WI38 (cell line): ENCODE measurements at regions not wholly inside any gene's neighbourhood (a gene's known extent, or its start where the extent isn't known, plus 50 kb on each side); places are given as distances from the start of the nearest gene placed in this dataset.

ENCODE experiments used
- H3K4me3 ChIP-seq: 2 replicates; pipeline ENCODE4 v1.5.1; 2011; ENCODE audit warnings: low read depth, mild to moderate bottlenecking, control low read depth, low read length
- TF ChIP-seq, protein P1 (sequence below): IDR thresholded peaks from 2 replicates; pipeline ENCODE4 v1.5.1; 2012; ENCODE audit warnings: low read depth, mild to moderate bottlenecking, control low read depth, low read length

GRCh38 chr6:139490482-139490881, 116.0 kb upstream of the CITED2 start:
- TF ChIP-seq, protein P1, sequence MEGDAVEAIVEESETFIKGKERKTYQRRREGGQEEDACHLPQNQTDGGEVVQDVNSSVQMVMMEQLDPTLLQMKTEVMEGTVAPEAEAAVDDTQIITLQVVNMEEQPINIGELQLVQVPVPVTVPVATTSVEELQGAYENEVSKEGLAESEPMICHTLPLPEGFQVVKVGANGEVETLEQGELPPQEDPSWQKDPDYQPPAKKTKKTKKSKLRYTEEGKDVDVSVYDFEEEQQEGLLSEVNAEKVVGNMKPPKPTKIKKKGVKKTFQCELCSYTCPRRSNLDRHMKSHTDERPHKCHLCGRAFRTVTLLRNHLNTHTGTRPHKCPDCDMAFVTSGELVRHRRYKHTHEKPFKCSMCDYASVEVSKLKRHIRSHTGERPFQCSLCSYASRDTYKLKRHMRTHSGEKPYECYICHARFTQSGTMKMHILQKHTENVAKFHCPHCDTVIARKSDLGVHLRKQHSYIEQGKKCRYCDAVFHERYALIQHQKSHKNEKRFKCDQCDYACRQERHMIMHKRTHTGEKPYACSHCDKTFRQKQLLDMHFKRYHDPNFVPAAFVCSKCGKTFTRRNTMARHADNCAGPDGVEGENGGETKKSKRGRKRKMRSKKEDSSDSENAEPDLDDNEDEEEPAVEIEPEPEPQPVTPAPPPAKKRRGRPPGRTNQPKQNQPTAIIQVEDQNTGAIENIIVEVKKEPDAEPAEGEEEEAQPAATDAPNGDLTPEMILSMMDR, result no peak
- H3K4me3 ChIP-seq, result no peak overlapping the region

- TF ChIP-seq, protein P1, result no peak
- H3K4me3 ChIP-seq, result no peak overlapping the region
Measured at GRCh38 chr6:139486476-139486799, 112.0 kb upstream of the CITED2 start.

- TF ChIP-seq, protein P1, result no peak
- no peak overlapping the region for H3K4me3 ChIP-seq
Measured at GRCh38 chr6:139485742-139486475, 111.5 kb upstream of the CITED2 start.

GRCh38 chr6:139485185-139485584, 110.7 kb upstream of the CITED2 start:
- TF ChIP-seq, protein P1, result no peak
- no peak overlapping the region for H3K4me3 ChIP-seq

DNA sequence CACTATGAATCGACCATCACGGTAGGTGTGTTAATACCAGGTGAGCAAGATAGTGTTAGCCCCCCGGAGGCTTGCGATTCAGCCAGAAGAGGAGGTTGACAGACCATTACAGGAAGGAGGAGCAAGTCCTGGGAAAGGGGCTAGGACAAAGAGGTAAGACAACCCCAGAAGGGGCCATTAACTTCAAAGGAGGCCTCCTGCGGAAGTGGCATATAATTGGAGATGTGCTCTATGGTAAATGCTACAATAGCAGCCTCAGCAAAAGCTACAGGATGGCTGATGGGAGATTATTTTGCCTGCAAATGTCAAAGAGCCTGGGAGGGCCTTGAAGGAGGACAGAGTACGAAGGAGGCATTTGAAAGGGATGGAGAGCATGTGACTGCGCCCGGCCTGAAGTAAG, 108.6 kb upstream of the CITED2 start:
- TF ChIP-seq, protein P1, result no peak
- no peak overlapping the region for H3K4me3 ChIP-seq

DNA sequence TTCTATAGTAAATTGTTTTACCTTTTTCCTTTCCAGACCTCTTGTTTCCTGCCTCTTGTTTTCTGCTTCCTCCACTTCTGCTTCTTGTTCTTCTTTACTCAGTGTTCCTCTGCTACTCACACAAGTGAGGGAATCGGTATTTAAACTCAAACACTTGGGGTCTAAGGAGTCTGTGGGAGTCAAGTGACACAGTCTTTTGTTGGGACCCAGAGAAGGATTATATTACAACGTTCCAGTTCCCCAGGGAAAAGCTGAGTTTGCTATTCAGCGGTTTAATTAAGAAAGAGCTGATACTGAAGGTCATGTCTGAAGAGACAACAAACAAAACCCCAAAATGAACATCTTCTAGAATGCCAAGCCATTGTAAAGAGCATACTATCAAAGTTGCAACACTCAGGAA, 107.8 kb upstream of the CITED2 start:
- TF ChIP-seq, protein P1, result no peak
- H3K4me3 ChIP-seq, result no peak overlapping the region

- TF ChIP-seq, protein P1, result no peak
- H3K4me3 ChIP-seq, result no peak overlapping the region
Measured at GRCh38 chr6:139480356-139481165, 106.1 kb upstream of the CITED2 start.
